GM23338 (cell line): ENCODE measurements at regions not wholly inside any gene's neighbourhood (a gene's known extent, or its start where the extent isn't known, plus 50 kb on each side); places are given as distances from the start of the nearest gene placed in this dataset.

ENCODE experiments used
- ATAC-seq: fragments of 200-7000 bp; cut with Tn5 transposase; 3 replicates; pipeline ENCODE4 v1.9.1; 2020
- DNase-seq: peaks from one replicate; pipeline ENCODE4 v3.0.0-alpha.2; 2015; ENCODE audit warnings: low spot score
- H2AFZ ChIP-seq: fragments of 200-600 bp; sonication (generic); 2 replicates; pipeline ENCODE4 v1.8.0; 2016; ENCODE audit warnings: antibody characterized with exemption, mild to moderate bottlenecking, moderate library complexity
- H3F3A ChIP-seq: fragments of 200-600 bp; sonication (generic); replicated peaks from 2 replicates; pipeline ENCODE4 v1.8.0; 2017; ENCODE audit warnings: antibody characterized with exemption, mixed run types, low read depth
- H3K27ac ChIP-seq: fragments of 200-600 bp; sonication (generic); 2 replicates; pipeline ENCODE4 v1.6.1; 2016; ENCODE audit warnings: low read depth
- H3K27me3 ChIP-seq: fragments of 200-600 bp; sonication (generic); 2 replicates; pipeline ENCODE4 v1.8.0; 2016; ENCODE audit warnings: mild to moderate bottlenecking, mixed run types, moderate library complexity; ENCODE audit not compliant: insufficient read depth
- H3K36me3 ChIP-seq: fragments of 200-600 bp; sonication (generic); 2 replicates; pipeline ENCODE4 v1.8.0; 2016; ENCODE audit warnings: mild to moderate bottlenecking; ENCODE audit not compliant: insufficient read depth
- H3K4me1 ChIP-seq: fragments of 200-600 bp; sonication (generic); 2 replicates; pipeline ENCODE4 v1.8.0; 2016; ENCODE audit warnings: mild to moderate bottlenecking, moderate library complexity; ENCODE audit not compliant: insufficient read depth
- H3K4me2 ChIP-seq: fragments of 200-600 bp; sonication (generic); 2 replicates; pipeline ENCODE4 v1.7.1; 2017; ENCODE audit warnings: mixed run types
- H3K4me3 ChIP-seq: fragments of 200-600 bp; sonication (generic); 2 replicates; pipeline ENCODE4 v1.6.1; 2016; ENCODE audit warnings: mixed run types
- H3K79me2 ChIP-seq: fragments of 200-600 bp; sonication (generic); replicated peaks from 2 replicates; pipeline ENCODE4 v1.8.0; 2017; ENCODE audit warnings: mild to moderate bottlenecking; ENCODE audit not compliant: insufficient read depth
- H3K9me2 ChIP-seq: fragments of 200-600 bp; sonication (generic); 2 replicates; pipeline ENCODE4 v1.8.0; 2017; ENCODE audit not compliant: insufficient read depth
- H4K20me1 ChIP-seq: fragments of 200-600 bp; sonication (generic); replicated peaks from 2 replicates; pipeline ENCODE4 v1.8.0; 2017; ENCODE audit warnings: mild to moderate bottlenecking; ENCODE audit not compliant: insufficient read depth
- H3K27ac Mint-ChIP-seq: 2 replicates; pipeline ENCODE4 v1.8.0; 2020; ENCODE audit warnings: inconsistent platforms, mild to moderate bottlenecking, moderate library complexity, mixed read lengths
- H3K27me3 Mint-ChIP-seq: 3 replicates; pipeline ENCODE4 v1.8.0; 2022; ENCODE audit warnings: low read depth, mild to moderate bottlenecking, moderate library complexity, mixed read lengths, inconsistent platforms; ENCODE audit not compliant: insufficient read depth, poor library complexity
- H3K36me3 Mint-ChIP-seq: 3 replicates; pipeline ENCODE4 v1.8.0; 2021; ENCODE audit warnings: low read depth, mild to moderate bottlenecking, inconsistent platforms, moderate library complexity, mixed read lengths
- H3K4me1 Mint-ChIP-seq: 3 replicates; pipeline ENCODE4 v1.8.0; 2020; ENCODE audit warnings: mild to moderate bottlenecking, inconsistent platforms, mixed read lengths
- H3K4me3 Mint-ChIP-seq: 3 replicates; pipeline ENCODE4 v1.8.0; 2021; ENCODE audit warnings: moderate library complexity, mild to moderate bottlenecking, inconsistent platforms, mixed read lengths
- H3K9me3 Mint-ChIP-seq: 3 replicates; pipeline ENCODE4 v1.8.0; 2020; ENCODE audit warnings: moderate library complexity, mild to moderate bottlenecking, inconsistent platforms, mixed read lengths
- CREB1 ChIP-seq: fragments of 250-450 bp; sonication (Bioruptor Pico); IDR thresholded peaks from 2 replicates; pipeline ENCODE4 v1.5.0; 2020; ENCODE audit warnings: low read depth, mild to moderate bottlenecking, moderate library complexity
- CTCF ChIP-seq, 2 experiments: fragments of 200-600 bp in 1 of 2; sonication (generic) in 1 of 2; conservative IDR thresholded peaks; 2 replicates each; pipeline versions ENCODE4 v1.5.1 to v1.6.1; 2016 to 2017; ENCODE audit warnings: antibody characterized with exemption in 2 of 2, low read depth in 2 of 2, mild to moderate bottlenecking in 2 of 2, moderate library complexity in 1 of 2
- ETS1 ChIP-seq: IDR thresholded peaks from 2 replicates; pipeline ENCODE4 v1.6.1; 2016; ENCODE audit warnings: antibody characterized with exemption
- EZH2 ChIP-seq: fragments of 200-600 bp; sonication (generic); IDR thresholded peaks from one replicate; pipeline ENCODE4 v1.8.0; 2017; ENCODE audit warnings: antibody characterized with exemption, mild to moderate bottlenecking, low read depth; ENCODE audit not compliant: unreplicated experiment
- EZH2phosphoT487 ChIP-seq: fragments of 200-600 bp; sonication (generic); IDR thresholded peaks from one replicate; pipeline ENCODE4 v1.8.1; 2018; ENCODE audit warnings: antibody characterized with exemption; ENCODE audit not compliant: unreplicated experiment
- JUNB ChIP-seq: IDR thresholded peaks from one replicate; pipeline ENCODE4 v1.6.1; 2016; ENCODE audit warnings: antibody characterized with exemption; ENCODE audit not compliant: unreplicated experiment
- NANOG ChIP-seq: IDR thresholded peaks from 2 replicates; pipeline ENCODE4 v1.6.1; 2016; ENCODE audit warnings: antibody characterized with exemption, borderline replicate concordance
- POLR2AphosphoS5 ChIP-seq: IDR thresholded peaks from 2 replicates; pipeline ENCODE4 v1.6.1; 2016; ENCODE audit warnings: antibody characterized with exemption, low read depth
- REST ChIP-seq: IDR thresholded peaks from one replicate; pipeline ENCODE4 v1.6.1; 2018; ENCODE audit warnings: antibody characterized with exemption; ENCODE audit not compliant: unreplicated experiment
- STAT1 ChIP-seq: IDR thresholded peaks from one replicate; pipeline ENCODE4 v1.6.1; 2016; ENCODE audit warnings: antibody characterized with exemption; ENCODE audit not compliant: unreplicated experiment
- ZNF114 ChIP-seq: fragments of 250-450 bp; sonication (Bioruptor Pico); IDR thresholded peaks from 2 replicates; pipeline ENCODE4 v1.5.0; 2020; ENCODE audit warnings: mild to moderate bottlenecking, moderate library complexity
- ZNF331 ChIP-seq: fragments of 250-450 bp; sonication (Bioruptor Pico); IDR thresholded peaks from 2 replicates; pipeline ENCODE4 v1.5.0; 2020; ENCODE audit warnings: low read depth, mild to moderate bottlenecking, moderate library complexity
- ZNF462 ChIP-seq: fragments of 250-450 bp; sonication (Bioruptor Pico); IDR thresholded peaks from 2 replicates; pipeline ENCODE4 v1.5.0; 2020; ENCODE audit warnings: mild to moderate bottlenecking, moderate library complexity

GRCh38 chr13:42728507-42729180 lies 52.7 kb upstream of the FAM216B start:
- no peak overlapping the region for H3K4me3 Mint-ChIP-seq
- Histone ChIP-seq H3K9me2 (no peaks in the 10 kb centered on the region), H3K4me2 (no peak overlapping the region), H3K36me3 (no peaks in the 10 kb centered on the region), H3K27ac (no peak overlapping the region), H4K20me1 (no peaks in the 10 kb centered on the region), H2AFZ (peak overlapping the region; percentile 9; the same call in 1 of the 2 replicates), H3K79me2 (no peaks in the 10 kb centered on the region), H3K27me3 (no peaks in the 10 kb centered on the region), H3K4me1 (peaks cover 25% of the 10 kb centered on the region), H3K4me3 (no peak overlapping the region), H3F3A (no peaks in the 10 kb centered on the region)
- ATAC-seq (no peak; the same call in 2 of the 3 replicates), DNase-seq (no peak)
- peak overlapping the region; percentile 22; the same call in 1 of the 2 replicates for H3K27ac Mint-ChIP-seq
- no peak for TF ChIP-seq EZH2phosphoT487
- no peak for TF ChIP-seq REST
- TF ChIP-seq EZH2 = no peak
- TF ChIP-seq ZNF331 (CRISPR knock-in tag) = no peak
- no peak for TF ChIP-seq ETS1
- TF ChIP-seq CREB1 (CRISPR knock-in tag) = no peak
- TF ChIP-seq NANOG = no peak
- no peak for TF ChIP-seq CTCF (conservative IDR thresholded peaks at IDR 0.05; ENCODE audit: low read depth in 2 of 2)
- no peak for TF ChIP-seq STAT1
- no peak for TF ChIP-seq ZNF114 (CRISPR knock-in tag)
- TF ChIP-seq ZNF462 (CRISPR knock-in tag) = no peak
- TF ChIP-seq JUNB = no peak
- no peak for TF ChIP-seq POLR2AphosphoS5
- H3K27me3 Mint-ChIP-seq = no peaks in the 10 kb centered on the region
- H3K36me3 Mint-ChIP-seq = no peaks in the 10 kb centered on the region; the same call in 2 of the 3 replicates
- peaks cover 5% of the 10 kb centered on the region; the same call in 2 of the 3 replicates for H3K9me3 Mint-ChIP-seq
- peaks cover 38% of the 10 kb centered on the region for H3K4me1 Mint-ChIP-seq
